Activated B cell treated with CpG ODN at 0.5 μM for 24 hours (primary cell): ENCODE measurements at regions not wholly inside any gene's neighbourhood (a gene's known extent, or its start where the extent isn't known, plus 50 kb on each side); places are given as distances from the start of the nearest gene placed in this dataset.

Source experiments
- ATAC-seq: fragments of 200-7000 bp; cut with Tn5 transposase; one replicate; pipeline ENCODE4 v1.10.0; 2021; ENCODE audit warnings: low read depth, mild to moderate bottlenecking, moderate library complexity
- CTCF ChIA-PET: fragments of 350-600 bp; sonication (Branson Sonifier 250); formaldehyde crosslinking; loops from one replicate; lab custom pipeline; 2021; ENCODE audit warnings: antibody characterized with exemption; lab: Charles Lee
- POLR2A ChIA-PET: fragments of 350-600 bp; sonication (Branson Sonifier 250); formaldehyde crosslinking; loops from one replicate; lab custom pipeline; 2021; ENCODE audit warnings: antibody characterized with exemption; lab: Charles Lee
- DNase-seq: peaks from one replicate; pipeline ENCODE4 v3.0.0; 2022
- H3K27ac Mint-ChIP-seq: one replicate; pipeline ENCODE4 v1.8.0; 2020; ENCODE audit warnings: mixed read lengths
- H3K27me3 Mint-ChIP-seq: one replicate; pipeline ENCODE4 v1.8.0; 2021; ENCODE audit warnings: mixed read lengths
- H3K36me3 Mint-ChIP-seq: one replicate; pipeline ENCODE4 v1.8.0; 2021; ENCODE audit warnings: low read depth, mixed read lengths
- H3K4me1 Mint-ChIP-seq: one replicate; pipeline ENCODE4 v1.8.0; 2021; ENCODE audit warnings: mixed read lengths
- H3K4me3 Mint-ChIP-seq: one replicate; pipeline ENCODE4 v1.8.0; 2020; ENCODE audit warnings: mild to moderate bottlenecking, mixed read lengths
- H3K9me3 Mint-ChIP-seq: one replicate; pipeline ENCODE4 v1.8.0; 2020; ENCODE audit warnings: mixed read lengths
- CTCF ChIP-seq: fragments of 200-600 bp; IDR thresholded peaks from one replicate; pipeline ENCODE4 v1.8.0; 2022; ENCODE audit warnings: antibody characterized with exemption, mild to moderate bottlenecking
- intact Hi-C: fragments of 100-400 bp; cut with micrococcal nuclease; formaldehyde crosslinking; loops from one replicate; pipeline ENCODE4 v1.15.1; 2024

- DNase-seq (no peak), ATAC-seq (no peak)
- no peak for TF ChIP-seq CTCF
- H3K27ac Mint-ChIP-seq = no peak overlapping the region
- intact Hi-C loops = no loop called here
- POLR2A ChIA-PET = no interaction called here
- no peaks in the 10 kb centered on the region for H3K4me1 Mint-ChIP-seq
- CTCF ChIA-PET = no interaction called here
- no peaks in the 10 kb centered on the region for H3K27me3 Mint-ChIP-seq
- H3K36me3 Mint-ChIP-seq = no peaks in the 10 kb centered on the region
- H3K9me3 Mint-ChIP-seq = peaks cover 2% of the 10 kb centered on the region
- H3K4me3 Mint-ChIP-seq = no peak overlapping the region
Measured at GRCh38 chr1:71184410-71184809, 103.6 kb upstream of the ZRANB2 start.

GRCh38 chr1:71179997-71180396 lies 99.2 kb upstream of the ZRANB2 start:
- no peak for ATAC-seq
- H3K4me1 Mint-ChIP-seq = no peaks in the 10 kb centered on the region
- intact Hi-C loops = no loop called here
- TF ChIP-seq CTCF = no peak
- no peaks in the 10 kb centered on the region for H3K36me3 Mint-ChIP-seq
- CTCF ChIA-PET = no interaction called here
- H3K4me3 Mint-ChIP-seq = no peak overlapping the region
- H3K27ac Mint-ChIP-seq = no peak overlapping the region
- POLR2A ChIA-PET = no interaction called here
- no peaks in the 10 kb centered on the region for H3K9me3 Mint-ChIP-seq
- DNase-seq = no peak
- H3K27me3 Mint-ChIP-seq = no peaks in the 10 kb centered on the region

- Mint-ChIP-seq H3K27me3 (no peaks in the 10 kb centered on the region), H3K4me3 (no peak overlapping the region), H3K9me3 (peaks cover 7% of the 10 kb centered on the region), H3K27ac (no peak overlapping the region), H3K4me1 (no peaks in the 10 kb centered on the region), H3K36me3 (no peaks in the 10 kb centered on the region)
- ChIA-PET POLR2A (no interaction called here), CTCF (no interaction called here)
- intact Hi-C loops = no loop called here
- ATAC-seq (no peak), DNase-seq (no peak)
- no peak for TF ChIP-seq CTCF
Measured at GRCh38 chr1:71170925-71171324, 90.1 kb upstream of the ZRANB2 start.

- intact Hi-C loops = no loop called here
- Mint-ChIP-seq H3K9me3 (peaks cover 3% of the 10 kb centered on the region), H3K27ac (no peak overlapping the region), H3K4me1 (no peaks in the 10 kb centered on the region), H3K36me3 (no peaks in the 10 kb centered on the region), H3K27me3 (no peaks in the 10 kb centered on the region), H3K4me3 (no peak overlapping the region)
- ChIA-PET POLR2A (no interaction called here), CTCF (no interaction called here)
- DNase-seq (no peak), ATAC-seq (no peak)
- TF ChIP-seq CTCF = no peak
Measured at GRCh38 chr1:71167505-71167904, 86.7 kb upstream of the ZRANB2 start.

- no peaks in the 10 kb centered on the region for H3K36me3 Mint-ChIP-seq
- H3K4me3 Mint-ChIP-seq = no peak overlapping the region
- DNase-seq (no peak), ATAC-seq (no peak)
- no peak for TF ChIP-seq CTCF
- no peak overlapping the region for H3K27ac Mint-ChIP-seq
- no peaks in the 10 kb centered on the region for H3K27me3 Mint-ChIP-seq
- ChIA-PET CTCF (no interaction called here), POLR2A (no interaction called here)
- intact Hi-C loops = no loop called here
- no peaks in the 10 kb centered on the region for H3K4me1 Mint-ChIP-seq
- peaks cover 3% of the 10 kb centered on the region for H3K9me3 Mint-ChIP-seq
Measured at GRCh38 chr1:71166178-71167173, 85.6 kb upstream of the ZRANB2 start.
